ENCODE measurements at regions not wholly inside any gene's neighbourhood (a gene's known extent, or its start where the extent isn't known, plus 50 kb on each side); places are given as distances from the start of the nearest gene placed in this dataset.

DNA sequence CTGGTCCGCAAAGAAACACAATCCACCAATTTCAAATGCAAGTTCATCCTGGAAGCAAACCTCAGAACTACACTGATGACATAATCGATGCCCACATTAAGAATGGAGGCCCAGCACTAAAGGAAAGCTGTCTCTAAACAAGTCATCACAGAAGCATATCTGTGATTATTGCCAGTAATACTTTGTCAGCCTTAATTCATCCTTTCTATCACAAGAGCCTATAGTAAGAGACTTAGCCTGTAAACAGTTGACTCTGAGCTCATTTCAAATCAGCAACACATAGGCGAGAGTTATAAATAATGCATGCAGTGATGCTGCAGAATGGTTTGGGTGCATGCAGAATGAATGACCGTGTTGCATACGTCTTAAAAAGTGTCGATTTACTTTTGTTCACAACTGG lies 105.9 kb upstream of the ZFP42 start:
- Mint-ChIP-seq H3K4me3 (no peak overlapping the region), H3K27me3 (ENCODE audit: low read depth in 2 of 2) (no peaks in the 10 kb centered on the region), H3K4me1 (no peaks in the 10 kb centered on the region), H3K27ac (no peak overlapping the region), H3K9me3 (peaks cover 28 to 34% of the 10 kb centered on the region in 2 donors), H3K36me3 (peaks cover 20% of the 10 kb centered on the region)
- WGBS (ENCODE audit: insufficient coverage): 85% methylated on average over 6 of the region's 6 CpGs
- TF ChIP-seq, protein P1, sequence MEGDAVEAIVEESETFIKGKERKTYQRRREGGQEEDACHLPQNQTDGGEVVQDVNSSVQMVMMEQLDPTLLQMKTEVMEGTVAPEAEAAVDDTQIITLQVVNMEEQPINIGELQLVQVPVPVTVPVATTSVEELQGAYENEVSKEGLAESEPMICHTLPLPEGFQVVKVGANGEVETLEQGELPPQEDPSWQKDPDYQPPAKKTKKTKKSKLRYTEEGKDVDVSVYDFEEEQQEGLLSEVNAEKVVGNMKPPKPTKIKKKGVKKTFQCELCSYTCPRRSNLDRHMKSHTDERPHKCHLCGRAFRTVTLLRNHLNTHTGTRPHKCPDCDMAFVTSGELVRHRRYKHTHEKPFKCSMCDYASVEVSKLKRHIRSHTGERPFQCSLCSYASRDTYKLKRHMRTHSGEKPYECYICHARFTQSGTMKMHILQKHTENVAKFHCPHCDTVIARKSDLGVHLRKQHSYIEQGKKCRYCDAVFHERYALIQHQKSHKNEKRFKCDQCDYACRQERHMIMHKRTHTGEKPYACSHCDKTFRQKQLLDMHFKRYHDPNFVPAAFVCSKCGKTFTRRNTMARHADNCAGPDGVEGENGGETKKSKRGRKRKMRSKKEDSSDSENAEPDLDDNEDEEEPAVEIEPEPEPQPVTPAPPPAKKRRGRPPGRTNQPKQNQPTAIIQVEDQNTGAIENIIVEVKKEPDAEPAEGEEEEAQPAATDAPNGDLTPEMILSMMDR (IDR thresholded peaks at IDR 0.05): no peak
- Histone ChIP-seq H3K36me3 (ENCODE audit: control insufficient read depth, insufficient read depth, low read length) (no peaks in the 10 kb centered on the region), H3K9me3 (ENCODE audit: control insufficient read depth, insufficient read depth, low read length) (no peaks in the 10 kb centered on the region), H3K27ac (ENCODE audit: low read length) (no peak overlapping the region), H3K4me1 (ENCODE audit: control insufficient read depth, insufficient read depth, low read length) (no peaks in the 10 kb centered on the region), H3K4me3 (ENCODE audit: low read length) (no peak overlapping the region), H3K27me3 (ENCODE audit: control insufficient read depth, insufficient read depth, low read length) (no peaks in the 10 kb centered on the region)
- DNase-seq (no peak), ATAC-seq (no peak)
- intact Hi-C loops (cut with micrococcal nuclease): no loop called here

DNA sequence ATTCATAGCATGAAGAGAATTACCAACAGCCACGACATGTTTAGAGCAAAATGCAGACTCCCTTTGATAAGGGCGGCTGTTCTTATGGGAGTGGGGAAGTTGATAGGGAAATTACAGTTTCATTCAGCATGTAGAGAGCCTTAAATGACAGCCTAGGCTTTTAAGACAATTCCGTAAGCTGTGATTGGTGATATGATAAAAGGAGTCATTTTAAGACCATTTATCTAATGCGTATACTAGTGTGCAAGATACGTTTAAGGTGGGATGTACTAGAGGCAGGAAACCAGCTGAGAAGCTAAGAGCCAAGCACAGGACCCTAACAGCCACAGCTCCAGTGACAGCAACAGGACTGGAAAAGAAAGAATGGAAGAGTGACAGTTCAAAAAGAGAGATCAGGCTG lies 102.2 kb upstream of the ZFP42 start:
- Histone ChIP-seq H3K9me3 (ENCODE audit: control insufficient read depth, insufficient read depth, low read length) (no peaks in the 10 kb centered on the region), H3K4me1 (ENCODE audit: control insufficient read depth, insufficient read depth, low read length) (no peaks in the 10 kb centered on the region), H3K4me3 (ENCODE audit: low read length) (no peak overlapping the region), H3K36me3 (ENCODE audit: control insufficient read depth, insufficient read depth, low read length) (no peaks in the 10 kb centered on the region), H3K27ac (ENCODE audit: low read length) (no peak overlapping the region), H3K27me3 (ENCODE audit: control insufficient read depth, insufficient read depth, low read length) (no peaks in the 10 kb centered on the region)
- Mint-ChIP-seq H3K4me1 (no peaks in the 10 kb centered on the region), H3K27ac (no peak overlapping the region), H3K9me3 (peaks cover 22 to 37% of the 10 kb centered on the region in 2 donors), H3K36me3 (peaks cover 11% of the 10 kb centered on the region), H3K27me3 (ENCODE audit: low read depth in 2 of 2) (no peaks in the 10 kb centered on the region), H3K4me3 (no peak overlapping the region)
- TF ChIP-seq, protein P1 (IDR thresholded peaks at IDR 0.05): no peak
- WGBS (ENCODE audit: insufficient coverage): 82% methylated on average over 5 of the region's 5 CpGs
- intact Hi-C loops (cut with micrococcal nuclease): no loop called here
- no peak for ATAC-seq
- no peak for DNase-seq

DNA sequence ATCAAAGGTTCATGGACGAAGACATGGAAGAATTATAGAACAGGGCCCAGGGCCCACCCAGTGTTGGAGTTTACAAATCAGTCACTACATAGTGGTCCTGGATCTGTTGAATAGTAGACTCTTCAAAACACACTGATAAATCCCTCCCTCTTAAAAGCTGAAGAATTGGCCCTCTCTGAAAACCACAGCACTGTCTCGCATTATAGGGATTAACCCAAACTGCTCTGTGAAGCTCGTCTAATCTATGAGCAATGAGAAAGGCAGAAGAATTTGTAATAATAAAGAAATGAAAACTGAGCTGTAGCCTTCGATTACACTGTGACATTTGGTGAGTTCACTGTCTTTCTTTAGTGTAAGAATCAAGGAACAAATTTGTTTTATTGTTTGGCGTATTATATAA lies 92.5 kb upstream of the ZFP42 start:
- ATAC-seq: no peak
- H3K4me3 Mint-ChIP-seq: no peak overlapping the region
- intact Hi-C loops (cut with micrococcal nuclease): no loop called here
- no peaks in the 10 kb centered on the region for H3K4me1 ChIP-seq (ENCODE audit: control insufficient read depth, insufficient read depth, low read length)
- H3K4me1 Mint-ChIP-seq: no peaks in the 10 kb centered on the region
- H3K36me3 ChIP-seq (ENCODE audit: control insufficient read depth, insufficient read depth, low read length): no peaks in the 10 kb centered on the region
- 79% methylated on average over 4 of the region's 5 CpGs for WGBS (ENCODE audit: insufficient coverage)
- no peak overlapping the region for H3K27ac Mint-ChIP-seq
- no peak for DNase-seq
- peaks cover 23 to 35% of the 10 kb centered on the region in 2 donors for H3K9me3 Mint-ChIP-seq
- H3K4me3 ChIP-seq (ENCODE audit: low read length): no peak overlapping the region
- no peaks in the 10 kb centered on the region for H3K27me3 ChIP-seq (ENCODE audit: control insufficient read depth, insufficient read depth, low read length)
- no peak overlapping the region for H3K27ac ChIP-seq (ENCODE audit: low read length)
- peaks cover 15% of the 10 kb centered on the region for H3K36me3 Mint-ChIP-seq
- H3K9me3 ChIP-seq (ENCODE audit: control insufficient read depth, insufficient read depth, low read length): peaks cover 9% of the 10 kb centered on the region
- no peaks in the 10 kb centered on the region for H3K27me3 Mint-ChIP-seq (ENCODE audit: low read depth in 2 of 2)
- TF ChIP-seq, protein P1 (IDR thresholded peaks at IDR 0.05): no peak

DNA sequence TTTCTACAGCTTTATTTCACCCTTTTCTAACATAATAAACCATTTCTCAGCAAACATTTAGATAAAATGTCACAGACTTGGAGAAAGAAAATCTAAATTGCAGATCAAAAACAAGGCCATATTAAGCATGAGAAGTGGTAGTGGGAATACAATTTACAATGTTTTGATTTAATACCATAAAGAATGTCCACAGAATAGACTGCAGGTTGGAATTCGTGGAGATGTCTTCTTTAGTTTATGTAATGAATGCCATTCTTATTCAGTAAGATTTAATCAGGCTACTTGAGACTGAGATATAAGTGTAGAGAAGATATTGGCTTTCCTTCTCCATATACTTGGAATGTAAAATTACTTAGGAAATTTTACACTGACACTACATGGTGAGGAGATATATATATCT lies 91.9 kb upstream of the ZFP42 start:
- no peak for DNase-seq
- Histone ChIP-seq H3K36me3 (ENCODE audit: control insufficient read depth, insufficient read depth, low read length) (no peaks in the 10 kb centered on the region), H3K9me3 (ENCODE audit: control insufficient read depth, insufficient read depth, low read length) (peaks cover 11% of the 10 kb centered on the region), H3K27ac (ENCODE audit: low read length) (no peak overlapping the region), H3K27me3 (ENCODE audit: control insufficient read depth, insufficient read depth, low read length) (no peaks in the 10 kb centered on the region), H3K4me3 (ENCODE audit: low read length) (no peak overlapping the region), H3K4me1 (ENCODE audit: control insufficient read depth, insufficient read depth, low read length) (no peaks in the 10 kb centered on the region)
- no peaks in the 10 kb centered on the region for H3K27me3 Mint-ChIP-seq (ENCODE audit: low read depth in 2 of 2)
- peaks cover 21 to 32% of the 10 kb centered on the region in 2 donors for H3K9me3 Mint-ChIP-seq
- ATAC-seq: no peak
- intact Hi-C loops (cut with micrococcal nuclease): no loop called here
- no peaks in the 10 kb centered on the region for H3K4me1 Mint-ChIP-seq
- no peak overlapping the region for H3K27ac Mint-ChIP-seq
- no CpG with 5 or more reads among the region's 1 CpG for WGBS (ENCODE audit: insufficient coverage)
- peaks cover 15% of the 10 kb centered on the region for H3K36me3 Mint-ChIP-seq
- TF ChIP-seq, protein P1 (IDR thresholded peaks at IDR 0.05): no peak
- H3K4me3 Mint-ChIP-seq: no peak overlapping the region
